DOHH2 (cell line): ENCODE measurements at regions not wholly inside any gene's neighbourhood (a gene's known extent, or its start where the extent isn't known, plus 50 kb on each side); places are given as distances from the start of the nearest gene placed in this dataset.

Experiments used
- H3F3A ChIP-seq: fragments of 200-600 bp; sonication (generic), shearing (Covaris generic); 2 replicates; pipeline ENCODE4 v1.6.0; 2016; ENCODE audit warnings: antibody characterized with exemption, mild to moderate bottlenecking; ENCODE audit not compliant: control insufficient read depth, insufficient read depth
- H3K27ac ChIP-seq: fragments of 200-600 bp; sonication (generic); 2 replicates; pipeline ENCODE4 v1.5.1; 2014; ENCODE audit warnings: low read depth, mild to moderate bottlenecking, low read length, moderate library complexity
- H3K27me3 ChIP-seq: fragments of 200-600 bp; sonication (generic); 2 replicates; pipeline ENCODE4 v1.6.1; 2014; ENCODE audit warnings: mild to moderate bottlenecking, low read length, mixed read lengths; ENCODE audit not compliant: control insufficient read depth
- H3K36me3 ChIP-seq: fragments of 200-600 bp; sonication (generic); 2 replicates; pipeline ENCODE4 v1.6.1; 2014; ENCODE audit warnings: mild to moderate bottlenecking, low read length, moderate library complexity, mixed read lengths; ENCODE audit not compliant: control insufficient read depth
- H3K4me1 ChIP-seq: fragments of 200-600 bp; sonication (generic); 2 replicates; pipeline ENCODE4 v1.6.1; 2014; ENCODE audit warnings: mild to moderate bottlenecking, low read length, mixed read lengths; ENCODE audit not compliant: control insufficient read depth
- H3K4me2 ChIP-seq: fragments of 200-600 bp; sonication (generic); 2 replicates; pipeline ENCODE4 v1.6.0; 2014; ENCODE audit warnings: mild to moderate bottlenecking, low read length, moderate library complexity
- H3K4me3 ChIP-seq: fragments of 200-600 bp; sonication (generic); 2 replicates; pipeline ENCODE4 v1.5.1; 2014; ENCODE audit warnings: mild to moderate bottlenecking, low read length, mixed read lengths
- H3K79me2 ChIP-seq: fragments of 200-600 bp; sonication (generic); 2 replicates; pipeline ENCODE4 v1.6.1; 2014; ENCODE audit warnings: mild to moderate bottlenecking, low read length, mixed read lengths; ENCODE audit not compliant: control insufficient read depth
- H3K9me2 ChIP-seq: fragments of 200-600 bp; sonication (generic); replicated peaks from 2 replicates; pipeline ENCODE4 v1.6.1; 2014; ENCODE audit warnings: mild to moderate bottlenecking, low read length, mixed read lengths; ENCODE audit not compliant: control insufficient read depth
- H3K9me3 ChIP-seq: fragments of 200-600 bp; sonication (generic); 2 replicates; pipeline ENCODE4 v1.6.1; 2014; ENCODE audit warnings: antibody characterized with exemption, low read length, mixed read lengths; ENCODE audit not compliant: control insufficient read depth, insufficient read depth
- H4K20me1 ChIP-seq: fragments of 200-600 bp; sonication (generic); 2 replicates; pipeline ENCODE4 v1.6.0; 2014; ENCODE audit warnings: low read depth, mild to moderate bottlenecking, antibody characterized with exemption, low read length, moderate library complexity; ENCODE audit not compliant: control insufficient read depth, insufficient read depth
- CTCF ChIP-seq: fragments of 200-600 bp; sonication (generic); IDR thresholded peaks from one replicate; pipeline ENCODE4 v1.5.1; 2014; ENCODE audit warnings: antibody characterized with exemption, mild to moderate bottlenecking, low read depth, low read length; ENCODE audit not compliant: poor library complexity, severe bottlenecking
- EZH2phosphoT487 ChIP-seq: fragments of 200-600 bp; sonication (generic); IDR thresholded peaks from 2 replicates; pipeline ENCODE4 v1.6.1; 2017; ENCODE audit warnings: borderline replicate concordance, mild to moderate bottlenecking, antibody characterized with exemption, low read length, moderate library complexity, mixed read lengths

GRCh38 chr7:22597844-22598243 lies 97.9 kb upstream of the STEAP1B start:
- no peak for TF ChIP-seq CTCF
- Histone ChIP-seq H3K9me3 (no peaks in the 10 kb centered on the region), H3K4me3 (no peak overlapping the region), H3K79me2 (no peaks in the 10 kb centered on the region), H3K4me2 (no peak overlapping the region), H3K27me3 (peaks cover 14% of the 10 kb centered on the region), H4K20me1 (no peaks in the 10 kb centered on the region), H3F3A (no peaks in the 10 kb centered on the region), H3K36me3 (no peaks in the 10 kb centered on the region), H3K27ac (no peak overlapping the region), H3K9me2 (no peaks in the 10 kb centered on the region), H3K4me1 (no peaks in the 10 kb centered on the region)

DNA sequence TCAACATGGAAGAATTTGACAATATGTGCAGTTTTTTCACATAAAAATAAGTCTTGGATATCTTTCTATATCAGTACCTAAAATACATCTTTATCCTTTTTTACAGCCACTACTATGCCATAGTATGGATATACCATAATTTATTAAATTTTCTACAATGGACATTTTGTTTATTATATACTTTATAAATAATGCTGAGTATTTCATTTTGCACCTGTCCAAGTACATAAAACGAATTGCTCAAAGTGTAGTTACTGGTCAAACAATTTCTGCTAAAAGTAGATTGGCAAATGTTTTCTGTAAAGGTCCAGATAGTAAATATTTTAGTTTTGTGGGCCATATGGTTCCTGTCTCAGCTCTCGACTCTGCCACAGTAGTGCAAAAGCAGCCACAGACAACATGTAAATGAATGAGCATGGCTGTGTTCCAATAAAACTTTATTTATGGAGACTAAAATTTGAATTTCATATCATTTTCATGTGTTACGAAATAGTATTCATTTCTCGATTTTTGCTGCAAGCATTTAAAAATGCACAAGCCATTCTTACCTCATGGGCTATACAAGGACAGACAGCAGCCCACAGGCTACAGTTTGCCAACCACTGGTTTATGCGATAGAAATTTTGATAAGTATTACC lies 96.9 kb upstream of the STEAP1B start:
- Histone ChIP-seq H3K79me2 (no peaks in the 10 kb centered on the region), H3K36me3 (no peaks in the 10 kb centered on the region), H3K9me3 (no peaks in the 10 kb centered on the region), H3K27ac (no peak overlapping the region), H3K4me2 (no peak overlapping the region), H3K4me3 (no peak overlapping the region), H3K27me3 (peaks cover 14% of the 10 kb centered on the region), H4K20me1 (no peaks in the 10 kb centered on the region), H3K4me1 (no peaks in the 10 kb centered on the region), H3F3A (no peaks in the 10 kb centered on the region), H3K9me2 (no peaks in the 10 kb centered on the region)
- TF ChIP-seq CTCF (no peak), EZH2phosphoT487 (no peak)

- H3K27me3 ChIP-seq: peaks cover 27% of the 10 kb centered on the region
- no peak overlapping the region for H3K27ac ChIP-seq
- no peaks in the 10 kb centered on the region for H3K9me3 ChIP-seq
- no peaks in the 10 kb centered on the region for H3K4me1 ChIP-seq
- H3K79me2 ChIP-seq: no peaks in the 10 kb centered on the region
- H3K4me3 ChIP-seq: no peak overlapping the region
- TF ChIP-seq CTCF: no peak
- TF ChIP-seq EZH2phosphoT487: no peak
- H3K36me3 ChIP-seq: no peaks in the 10 kb centered on the region
- H4K20me1 ChIP-seq: no peaks in the 10 kb centered on the region
- H3K4me2 ChIP-seq: no peak overlapping the region
- no peaks in the 10 kb centered on the region for H3F3A ChIP-seq
- H3K9me2 ChIP-seq: no peaks in the 10 kb centered on the region
Observed at GRCh38 chr7:22594020-22594419, 94.0 kb upstream of the STEAP1B start.

- Histone ChIP-seq H4K20me1 (no peaks in the 10 kb centered on the region), H3K9me2 (no peaks in the 10 kb centered on the region), H3K27ac (no peak overlapping the region), H3K4me2 (no peak overlapping the region), H3K4me3 (no peak overlapping the region), H3K9me3 (no peaks in the 10 kb centered on the region), H3K36me3 (no peaks in the 10 kb centered on the region), H3K27me3 (peaks cover 33% of the 10 kb centered on the region), H3F3A (no peaks in the 10 kb centered on the region), H3K4me1 (0 out of 2 replicates have a peak, but pooled peaks cover 3% of the 10 kb centered on the region), H3K79me2 (no peaks in the 10 kb centered on the region)
- TF ChIP-seq CTCF (no peak), EZH2phosphoT487 (no peak)
Observed at GRCh38 chr7:22591271-22591670, 91.3 kb upstream of the STEAP1B start.
